Activated CD4-positive, alpha-beta memory T cell treated with anti-CD3 and anti-CD28 coated beads for 36 hours (primary cell): ENCODE measurements at regions not wholly inside any gene's neighbourhood (a gene's known extent, or its start where the extent isn't known, plus 50 kb on each side); places are given as distances from the start of the nearest gene placed in this dataset.

Experiments used
- CTCF ChIA-PET: fragments of 350-600 bp; sonication (Branson Sonifier 250); formaldehyde crosslinking; loops from one replicate; lab custom pipeline; 2021; ENCODE audit warnings: antibody characterized with exemption, inconsistent platforms; lab: Charles Lee
- POLR2A ChIA-PET: fragments of 350-600 bp; sonication (Branson Sonifier 250); formaldehyde crosslinking; loops from one replicate; lab custom pipeline; 2021; ENCODE audit warnings: antibody characterized with exemption; lab: Charles Lee
- DNase-seq: peaks from one replicate; pipeline ENCODE4 v3.0.0-alpha.2; 2020
- H3K27ac Mint-ChIP-seq: one replicate; pipeline ENCODE4 v1.8.0; 2021; ENCODE audit warnings: mixed read lengths
- H3K27me3 Mint-ChIP-seq: one replicate; pipeline ENCODE4 v1.8.0; 2021; ENCODE audit warnings: mixed read lengths
- H3K36me3 Mint-ChIP-seq: one replicate; pipeline ENCODE4 v1.8.0; 2021; ENCODE audit warnings: mixed read lengths
- H3K4me1 Mint-ChIP-seq: one replicate; pipeline ENCODE4 v1.8.0; 2021; ENCODE audit warnings: low read depth, mixed read lengths
- H3K4me3 Mint-ChIP-seq: one replicate; pipeline ENCODE4 v1.8.0; 2021; ENCODE audit warnings: mild to moderate bottlenecking, mixed read lengths
- H3K9me3 Mint-ChIP-seq: one replicate; pipeline ENCODE4 v1.8.0; 2021; ENCODE audit warnings: mixed read lengths
- intact Hi-C: fragments of 100-400 bp; cut with micrococcal nuclease; formaldehyde crosslinking; loops from one replicate; pipeline ENCODE4 v1.15.1; 2023

GRCh38 chr4:136150046-136150445, 1382.2 kb downstream of the PCDH18 start:
- Mint-ChIP-seq H3K27ac (no peak overlapping the region), H3K27me3 (no peaks in the 10 kb centered on the region), H3K9me3 (peaks cover 13% of the 10 kb centered on the region), H3K4me1 (no peaks in the 10 kb centered on the region), H3K36me3 (no peaks in the 10 kb centered on the region), H3K4me3 (no peak overlapping the region)
- ChIA-PET CTCF (no interaction called here), POLR2A (no interaction called here)
- intact Hi-C loops, result no loop called here
- DNase-seq, result no peak

- no peak overlapping the region for H3K27ac Mint-ChIP-seq
- CTCF ChIA-PET, result no interaction called here
- DNase-seq, result no peak
- H3K36me3 Mint-ChIP-seq, result no peaks in the 10 kb centered on the region
- intact Hi-C loops, result no loop called here
- no peak overlapping the region for H3K4me3 Mint-ChIP-seq
- POLR2A ChIA-PET, result no interaction called here
- H3K4me1 Mint-ChIP-seq, result no peaks in the 10 kb centered on the region
- no peaks in the 10 kb centered on the region for H3K27me3 Mint-ChIP-seq
- peaks cover 2% of the 10 kb centered on the region for H3K9me3 Mint-ChIP-seq
These were observed 1395.7 kb downstream of the PCDH18 start for GRCh38 chr4:136136601-136137000.

- Mint-ChIP-seq H3K4me1 (no peaks in the 10 kb centered on the region), H3K27me3 (no peaks in the 10 kb centered on the region), H3K4me3 (no peak overlapping the region), H3K9me3 (peaks cover 4% of the 10 kb centered on the region), H3K27ac (no peak overlapping the region), H3K36me3 (no peaks in the 10 kb centered on the region)
- ChIA-PET CTCF (no interaction called here), POLR2A (no interaction called here)
- intact Hi-C loops, result no loop called here
- no peak for DNase-seq
These were observed 1408.0 kb downstream of the PCDH18 start for GRCh38 chr4:136124251-136124745.

- POLR2A ChIA-PET, result no interaction called here
- no peaks in the 10 kb centered on the region for H3K36me3 Mint-ChIP-seq
These were observed 1410.9 kb downstream of the PCDH18 start for GRCh38 chr4:136121426-136121825.

GRCh38 chr4:136113921-136114320, 1418.4 kb downstream of the PCDH18 start:
- H3K27ac Mint-ChIP-seq, result no peak overlapping the region
- CTCF ChIA-PET, result no interaction called here
- DNase-seq, result no peak
- no peak overlapping the region for H3K4me3 Mint-ChIP-seq
- no peaks in the 10 kb centered on the region for H3K4me1 Mint-ChIP-seq
- no peaks in the 10 kb centered on the region for H3K36me3 Mint-ChIP-seq
- H3K27me3 Mint-ChIP-seq, result no peaks in the 10 kb centered on the region
- POLR2A ChIA-PET, result no interaction called here
- H3K9me3 Mint-ChIP-seq, result peaks cover 2% of the 10 kb centered on the region
- intact Hi-C loops, result no loop called here

More at GRCh38 chr4:136121426-136121825, 1410.9 kb downstream of the PCDH18 start:
- no peaks in the 10 kb centered on the region for H3K27me3 Mint-ChIP-seq
- peaks cover 4% of the 10 kb centered on the region for H3K9me3 Mint-ChIP-seq
- H3K4me3 Mint-ChIP-seq, result no peak overlapping the region
- DNase-seq, result no peak
- no peak overlapping the region for H3K27ac Mint-ChIP-seq
- intact Hi-C loops, result no loop called here
- H3K4me1 Mint-ChIP-seq, result no peaks in the 10 kb centered on the region
- CTCF ChIA-PET, result no interaction called here

- Mint-ChIP-seq H3K4me3 (no peak overlapping the region), H3K36me3 (no peaks in the 10 kb centered on the region), H3K27ac (no peak overlapping the region), H3K4me1 (no peaks in the 10 kb centered on the region), H3K9me3 (peaks cover 2% of the 10 kb centered on the region), H3K27me3 (no peaks in the 10 kb centered on the region)
- POLR2A ChIA-PET, result no interaction called here
- intact Hi-C loops, result no loop called here
- CTCF ChIA-PET, result no interaction called here
- DNase-seq, result no peak
These were observed 1420.2 kb downstream of the PCDH18 start for GRCh38 chr4:136112116-136112515.

- H3K36me3 Mint-ChIP-seq, result no peaks in the 10 kb centered on the region
- no peaks in the 10 kb centered on the region for H3K4me1 Mint-ChIP-seq
- intact Hi-C loops, result no loop called here
- no peaks in the 10 kb centered on the region for H3K27me3 Mint-ChIP-seq
- no peak overlapping the region for H3K27ac Mint-ChIP-seq
- H3K9me3 Mint-ChIP-seq, result peaks cover 2% of the 10 kb centered on the region
- no peak for DNase-seq
- ChIA-PET POLR2A (no interaction called here), CTCF (no interaction called here)
- no peak overlapping the region for H3K4me3 Mint-ChIP-seq
These were observed 1425.5 kb downstream of the PCDH18 start for GRCh38 chr4:136106753-136107152.

- Mint-ChIP-seq H3K4me3 (no peak overlapping the region), H3K27me3 (no peaks in the 10 kb centered on the region), H3K27ac (no peak overlapping the region), H3K4me1 (no peaks in the 10 kb centered on the region), H3K9me3 (peaks cover 9% of the 10 kb centered on the region), H3K36me3 (no peaks in the 10 kb centered on the region)
- no peak for DNase-seq
- intact Hi-C loops, result no loop called here
- ChIA-PET CTCF (no interaction called here), POLR2A (no interaction called here)
These were observed 1428.7 kb downstream of the PCDH18 start for GRCh38 chr4:136103616-136104015.

GRCh38 chr4:136097676-136098075, 1434.6 kb downstream of the PCDH18 start:
- CTCF ChIA-PET, result no interaction called here
- no peaks in the 10 kb centered on the region for H3K36me3 Mint-ChIP-seq
- POLR2A ChIA-PET, result no interaction called here
- no peak for DNase-seq
- H3K4me1 Mint-ChIP-seq, result no peaks in the 10 kb centered on the region
- H3K9me3 Mint-ChIP-seq, result peaks cover 7% of the 10 kb centered on the region
- no peak overlapping the region for H3K27ac Mint-ChIP-seq
- H3K4me3 Mint-ChIP-seq, result no peak overlapping the region
- intact Hi-C loops, result no loop called here
- no peaks in the 10 kb centered on the region for H3K27me3 Mint-ChIP-seq

GRCh38 chr4:136088211-136088867, 1444.0 kb downstream of the PCDH18 start:
- POLR2A ChIA-PET, result no interaction called here
- H3K27me3 Mint-ChIP-seq, result no peaks in the 10 kb centered on the region
- no peak for DNase-seq
- no peak overlapping the region for H3K4me3 Mint-ChIP-seq
- CTCF ChIA-PET, result no interaction called here
- H3K36me3 Mint-ChIP-seq, result no peaks in the 10 kb centered on the region
- no peaks in the 10 kb centered on the region for H3K4me1 Mint-ChIP-seq
- no peak overlapping the region for H3K27ac Mint-ChIP-seq
- H3K9me3 Mint-ChIP-seq, result no peaks in the 10 kb centered on the region
- intact Hi-C loops, result no loop called here

- Mint-ChIP-seq H3K27me3 (no peaks in the 10 kb centered on the region), H3K9me3 (peaks cover 12% of the 10 kb centered on the region), H3K4me1 (no peaks in the 10 kb centered on the region), H3K4me3 (no peak overlapping the region), H3K36me3 (no peaks in the 10 kb centered on the region), H3K27ac (no peak overlapping the region)
- ChIA-PET POLR2A (interaction anchor here (0.6 kb wide), 1 partner anchor 279 kb away, joined by 3 read pairs; no protein-coding TSS in a partner anchor), CTCF (no interaction called here)
- intact Hi-C loops, result no loop called here
- DNase-seq, result no peak
These were observed 1453.3 kb downstream of the PCDH18 start for GRCh38 chr4:136078976-136079375.

- ChIA-PET POLR2A (no interaction called here), CTCF (no interaction called here)
- no peak overlapping the region for H3K4me3 Mint-ChIP-seq
- no peaks in the 10 kb centered on the region for H3K36me3 Mint-ChIP-seq
- H3K9me3 Mint-ChIP-seq, result peaks cover 2% of the 10 kb centered on the region
- no peaks in the 10 kb centered on the region for H3K27me3 Mint-ChIP-seq
- H3K4me1 Mint-ChIP-seq, result no peaks in the 10 kb centered on the region
- H3K27ac Mint-ChIP-seq, result no peak overlapping the region
- intact Hi-C loops, result no loop called here
- no peak for DNase-seq
These were observed 1475.5 kb downstream of the PCDH18 start for GRCh38 chr4:136056748-136057147.

- Mint-ChIP-seq H3K4me3 (no peak overlapping the region), H3K4me1 (no peaks in the 10 kb centered on the region), H3K27me3 (no peaks in the 10 kb centered on the region), H3K9me3 (peaks cover 4% of the 10 kb centered on the region), H3K36me3 (no peaks in the 10 kb centered on the region), H3K27ac (no peak overlapping the region)
- intact Hi-C loops, result no loop called here
- DNase-seq, result no peak
- CTCF ChIA-PET, result no interaction called here
- POLR2A ChIA-PET, result no interaction called here
These were observed 1476.9 kb downstream of the PCDH18 start for GRCh38 chr4:136055360-136055759.
